Adrenal gland (tissue), 9 donors: ENCODE measurements at regions not wholly inside any gene's neighbourhood (a gene's known extent, or its start where the extent isn't known, plus 50 kb on each side); places are given as distances from the start of the nearest gene placed in this dataset.
"Not testable (repeated sequence)": the region's sequence is repeated elsewhere in the genome, so short reads cannot be mapped to it uniquely, and the experiment has no call there.

Source experiments
- DNase-seq, 7 donors: peaks; one replicate each; pipeline ENCODE4 v3.0.0-alpha.2; 2019 to 2020
- H3K27ac ChIP-seq, 5 donors: fragments of 200-600 bp; sonication (generic) in 4 of 5; 1 replicate in 3 of 5; 2 replicates in 2 of 5; pipeline versions ENCODE4 v1.5.1 to v1.8.0; 2016 to 2020; ENCODE audit warnings: mild to moderate bottlenecking in 1 of 5
- H3K27me3 ChIP-seq: fragments of 200-600 bp; 2 replicates; pipeline ENCODE4 v1.8.0; 2021
- H3K36me3 ChIP-seq, 2 donors: fragments of 200-600 bp; replicated peaks in 1 of 2; 1 replicate in 1 of 2; 2 replicates in 1 of 2; pipeline versions ENCODE4 v1.5.1 to v1.8.0; 2018 to 2022
- H3K4me1 ChIP-seq, 2 donors: fragments of 200-600 bp; replicated peaks in 1 of 2; 1 replicate in 1 of 2; 2 replicates in 1 of 2; pipeline versions ENCODE4 v1.5.1 to v1.8.0; 2018 to 2021
- H3K4me3 ChIP-seq, 4 donors: fragments of 200-600 bp; sonication (generic) in 3 of 4; one replicate each; pipeline ENCODE4 v1.5.1; 2016 to 2018
- H3K9me3 ChIP-seq, 3 donors: fragments of 200-600 bp; sonication (generic) in 1 of 3; replicated peaks in 1 of 3; 1 replicate in 2 of 3; 2 replicates in 1 of 3; pipeline versions ENCODE4 v1.5.1 to v1.8.0; 2016 to 2021
- POLR2A ChIP-seq, 2 donors: fragments of 450-650 bp; IDR thresholded peaks; one replicate each; pipeline ENCODE4 v1.6.1; 2017; ENCODE audit warnings: antibody characterized with exemption in 2 of 2, mild to moderate bottlenecking in 2 of 2, moderate library complexity in 1 of 2
- WGBS, 4 donors: extraction: QIAGEN DNeasy Blood & Tissue Kit in 2 of 4; methylation state at CpG; one replicate each; pipeline versions ENCODE4 v1.1.5 to v1.1.7; 2013 to 2017; 5-methylcytosine and 5-hydroxymethylcytosine counted together
- intact Hi-C, 2 donors: fragments of 100-400 bp; cut with DNase I; formaldehyde crosslinking; loops; one replicate each; pipeline versions ENCODE4 v1.14.1 to v1.15.0; 2022 to 2023
- TF ChIP-seq, protein P1 (sequence below), 6 experiments: fragments of 450-650 bp in 4 of 6; fragments of 200-600 bp in 2 of 6; sonication (generic) in 1 of 6; IDR thresholded peaks; 1 replicate in 5 of 6; 2 replicates in 1 of 6; pipeline versions ENCODE4 v1.5.1 to v1.8.0; 2016 to 2021; ENCODE audit warnings: antibody characterized with exemption in 6 of 6, mild to moderate bottlenecking in 2 of 6, moderate library complexity in 1 of 6
- donor health status: healthy with polysubstance abuse.
- donor health status: Bipolar disorder and iron deficiency.
- donor health status: DM: yes; HTN: yes; CAD: no.
- donor health status: DM: no; HTN: no; CAD: no.
- donor health status: DM: no; HTN: no; CAD: no.

GRCh38 chr2:6140509-6140908, 448.3 kb downstream of the SOX11 start:
- H3K9me3 ChIP-seq = peaks cover 0 to 3% (median 0%) of the 10 kb centered on the region in 3 donors
- no peaks in the 10 kb centered on the region for H3K36me3 ChIP-seq
- intact Hi-C loops = no loop called here
- no peaks in the 10 kb centered on the region for H3K4me1 ChIP-seq
- TF ChIP-seq, protein P1, sequence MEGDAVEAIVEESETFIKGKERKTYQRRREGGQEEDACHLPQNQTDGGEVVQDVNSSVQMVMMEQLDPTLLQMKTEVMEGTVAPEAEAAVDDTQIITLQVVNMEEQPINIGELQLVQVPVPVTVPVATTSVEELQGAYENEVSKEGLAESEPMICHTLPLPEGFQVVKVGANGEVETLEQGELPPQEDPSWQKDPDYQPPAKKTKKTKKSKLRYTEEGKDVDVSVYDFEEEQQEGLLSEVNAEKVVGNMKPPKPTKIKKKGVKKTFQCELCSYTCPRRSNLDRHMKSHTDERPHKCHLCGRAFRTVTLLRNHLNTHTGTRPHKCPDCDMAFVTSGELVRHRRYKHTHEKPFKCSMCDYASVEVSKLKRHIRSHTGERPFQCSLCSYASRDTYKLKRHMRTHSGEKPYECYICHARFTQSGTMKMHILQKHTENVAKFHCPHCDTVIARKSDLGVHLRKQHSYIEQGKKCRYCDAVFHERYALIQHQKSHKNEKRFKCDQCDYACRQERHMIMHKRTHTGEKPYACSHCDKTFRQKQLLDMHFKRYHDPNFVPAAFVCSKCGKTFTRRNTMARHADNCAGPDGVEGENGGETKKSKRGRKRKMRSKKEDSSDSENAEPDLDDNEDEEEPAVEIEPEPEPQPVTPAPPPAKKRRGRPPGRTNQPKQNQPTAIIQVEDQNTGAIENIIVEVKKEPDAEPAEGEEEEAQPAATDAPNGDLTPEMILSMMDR (IDR thresholded peaks at IDR 0.05) = no peak
- TF ChIP-seq POLR2A (IDR thresholded peaks at IDR 0.05) = no peak
- no peak for DNase-seq
- H3K4me3 ChIP-seq = no peak overlapping the region
- H3K27ac ChIP-seq = no peak overlapping the region
- no peaks in the 10 kb centered on the region for H3K27me3 ChIP-seq
- WGBS, 4 donors = 85 to 100% (median 95%) methylated on average over 1 of the region's 1 CpG

DNA sequence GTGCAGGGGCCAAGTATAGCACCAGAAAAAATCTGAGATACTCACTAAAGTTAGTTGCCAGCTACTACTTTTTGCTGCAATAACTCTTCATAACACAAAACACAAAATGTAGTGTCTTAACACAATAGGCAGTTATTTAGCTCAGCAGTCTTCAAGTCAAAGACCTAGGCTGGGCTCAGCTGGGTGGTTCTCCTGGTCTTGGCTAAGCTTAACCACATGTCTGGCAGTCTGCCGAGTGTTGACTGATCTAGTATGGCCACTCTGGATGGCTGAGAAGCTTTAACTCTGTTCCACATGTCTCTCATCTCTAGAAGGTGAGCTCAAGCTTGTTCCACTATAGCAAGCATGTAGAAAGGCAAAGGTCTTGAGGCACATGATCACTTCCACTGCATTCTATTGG, 451.6 kb downstream of the SOX11 start:
- H3K36me3 ChIP-seq = no peaks in the 10 kb centered on the region
- no peak overlapping the region for H3K4me3 ChIP-seq
- H3K27me3 ChIP-seq = no peaks in the 10 kb centered on the region
- peaks cover 0 to 3% (median 0%) of the 10 kb centered on the region in 3 donors for H3K9me3 ChIP-seq
- H3K4me1 ChIP-seq = no peaks in the 10 kb centered on the region
- TF ChIP-seq, protein P1 (IDR thresholded peaks at IDR 0.05) = no peak
- TF ChIP-seq POLR2A (IDR thresholded peaks at IDR 0.05) = no peak
- no peak for DNase-seq
- 44 to 77% (median 69%) methylated on average over 1 of the region's 1 CpG for WGBS, 4 donors
- intact Hi-C loops = no loop called here
- no peak overlapping the region for H3K27ac ChIP-seq

- not testable (repeated sequence) for H3K9me3 ChIP-seq, H3K4me3 ChIP-seq
- 40 to 100% (median 77%) methylated on average over 1 of the region's 1 CpG for WGBS, 4 donors
Observed at GRCh38 chr2:6147215-6147614, 455.0 kb downstream of the SOX11 start.

DNA sequence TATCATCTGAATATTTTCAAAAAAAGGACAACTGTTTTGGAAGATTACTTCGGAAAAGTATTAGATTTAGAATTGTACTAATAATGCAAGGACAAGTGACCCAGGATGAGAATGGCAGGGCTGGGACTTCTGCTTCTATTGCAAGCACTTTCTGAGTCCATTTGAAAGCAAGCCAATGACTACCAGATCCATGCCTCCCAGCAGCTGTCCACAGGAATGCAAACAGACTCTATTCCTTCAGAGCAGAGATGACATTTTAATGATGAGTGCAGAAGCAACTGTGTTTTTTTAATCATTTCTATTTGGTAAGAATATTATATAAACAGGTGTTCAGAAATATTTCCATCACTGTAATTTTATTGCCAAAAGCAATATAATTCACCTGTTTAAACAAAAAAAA, 456.7 kb downstream of the SOX11 start:
- WGBS, 4 donors = 71 to 90% (median 80%) methylated on average over 1 of the region's 1 CpG

More at GRCh38 chr2:6147215-6147614, 455.0 kb downstream of the SOX11 start:
- H3K27ac ChIP-seq, H3K36me3 ChIP-seq, DNase-seq, intact Hi-C loops, H3K27me3 ChIP-seq, H3K4me1 ChIP-seq: not testable (repeated sequence)

GRCh38 chr2:6159606-6160005, 467.4 kb downstream of the SOX11 start:
- H3K9me3 ChIP-seq = no peaks in the 10 kb centered on the region
- no peak for DNase-seq
- H3K4me3 ChIP-seq = no peak overlapping the region
- TF ChIP-seq, protein P1 (IDR thresholded peaks at IDR 0.05) = no peak
- TF ChIP-seq POLR2A (IDR thresholded peaks at IDR 0.05) = no peak
- H3K27ac ChIP-seq = no peak overlapping the region
- WGBS, 4 donors = 39 to 52% (median 51%) methylated on average over 3 of the region's 3 CpGs
- intact Hi-C loops = no loop called here
- H3K36me3 ChIP-seq = no peaks in the 10 kb centered on the region
- H3K4me1 ChIP-seq = no peaks in the 10 kb centered on the region
- H3K27me3 ChIP-seq = no peaks in the 10 kb centered on the region

More for the DNA sequence above, 456.7 kb downstream of the SOX11 start:
- Histone ChIP-seq H3K27me3 (no peaks in the 10 kb centered on the region), H3K4me3 (no peak overlapping the region), H3K9me3 (no peaks in the 10 kb centered on the region), H3K4me1 (no peaks in the 10 kb centered on the region), H3K27ac (no peak overlapping the region), H3K36me3 (no peaks in the 10 kb centered on the region)
- intact Hi-C loops = no loop called here
- DNase-seq = no peak
- TF ChIP-seq, protein P1 (IDR thresholded peaks at IDR 0.05) = no peak
- TF ChIP-seq POLR2A (IDR thresholded peaks at IDR 0.05) = no peak
